ENCODE measurements at regions not wholly inside any gene's neighbourhood (a gene's known extent, or its start where the extent isn't known, plus 50 kb on each side); places are given as distances from the start of the nearest gene placed in this dataset.

DNA sequence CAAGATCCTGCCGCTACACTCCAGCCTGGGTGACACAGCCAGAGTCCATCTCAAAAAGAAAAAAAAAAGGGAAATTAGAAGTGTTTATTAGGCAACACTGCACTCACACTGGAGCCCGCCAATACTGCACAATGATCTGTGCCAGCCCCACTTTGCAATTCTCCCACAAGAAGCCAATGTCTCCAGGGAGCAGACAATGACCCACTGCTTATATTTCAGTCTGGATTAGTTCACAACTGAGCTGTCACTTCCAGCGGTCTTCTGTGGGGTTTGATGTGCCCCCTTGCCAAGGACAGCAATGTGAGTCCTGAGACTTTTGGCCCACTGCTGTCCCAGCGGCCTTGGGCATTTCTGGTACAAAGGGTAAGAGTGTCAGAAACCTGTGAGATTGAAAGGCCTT lies 85.6 kb upstream of the PPM1B start:
- intact Hi-C loops (cut with micrococcal nuclease; ENCODE audit: unreplicated experiment), result loop anchor here (10.0 kb wide), 2 partner anchors 82 to 262 kb away; partner anchors contain the start of gene PPM1B
- in situ Hi-C loops (cut with HindIII; ENCODE audit: low pct_unique_long_range_greater_than_20kb, low sequenced_read_pairs), result no loop called here
- BruUV-seq (replicated peaks), result no TSS peak
- ChIA-PET CTCF (interaction anchor here (0.7 kb wide), 2 partner anchors 13 to 101 kb away, joined by 3 to 5 read pairs; no protein-coding TSS in a partner anchor), POLR2A (no interaction called here)
- no peaks in the 10 kb centered on the region for H3K36me3 ChIP-seq (ENCODE audit: control insufficient read depth, insufficient read depth, low read length)
- no peak for DNase-seq (ENCODE audit: low read depth, low spot score)
- H3K27ac ChIP-seq (ENCODE audit: low read length), result no peak overlapping the region
- ATAC-seq, result no peak
- H3K9me3 ChIP-seq (ENCODE audit: control insufficient read depth, insufficient read depth, low read depth, low read length), result no peaks in the 10 kb centered on the region
- no peak overlapping the region for H3K4me3 ChIP-seq (ENCODE audit: low read depth in 2 of 2, low read length in 2 of 2)
- no peak for TF ChIP-seq SIN3A (IDR thresholded peaks at IDR 0.05; ENCODE audit: borderline replicate concordance, insufficient read depth, low read depth, low read length)
- TF ChIP-seq, protein P1, sequence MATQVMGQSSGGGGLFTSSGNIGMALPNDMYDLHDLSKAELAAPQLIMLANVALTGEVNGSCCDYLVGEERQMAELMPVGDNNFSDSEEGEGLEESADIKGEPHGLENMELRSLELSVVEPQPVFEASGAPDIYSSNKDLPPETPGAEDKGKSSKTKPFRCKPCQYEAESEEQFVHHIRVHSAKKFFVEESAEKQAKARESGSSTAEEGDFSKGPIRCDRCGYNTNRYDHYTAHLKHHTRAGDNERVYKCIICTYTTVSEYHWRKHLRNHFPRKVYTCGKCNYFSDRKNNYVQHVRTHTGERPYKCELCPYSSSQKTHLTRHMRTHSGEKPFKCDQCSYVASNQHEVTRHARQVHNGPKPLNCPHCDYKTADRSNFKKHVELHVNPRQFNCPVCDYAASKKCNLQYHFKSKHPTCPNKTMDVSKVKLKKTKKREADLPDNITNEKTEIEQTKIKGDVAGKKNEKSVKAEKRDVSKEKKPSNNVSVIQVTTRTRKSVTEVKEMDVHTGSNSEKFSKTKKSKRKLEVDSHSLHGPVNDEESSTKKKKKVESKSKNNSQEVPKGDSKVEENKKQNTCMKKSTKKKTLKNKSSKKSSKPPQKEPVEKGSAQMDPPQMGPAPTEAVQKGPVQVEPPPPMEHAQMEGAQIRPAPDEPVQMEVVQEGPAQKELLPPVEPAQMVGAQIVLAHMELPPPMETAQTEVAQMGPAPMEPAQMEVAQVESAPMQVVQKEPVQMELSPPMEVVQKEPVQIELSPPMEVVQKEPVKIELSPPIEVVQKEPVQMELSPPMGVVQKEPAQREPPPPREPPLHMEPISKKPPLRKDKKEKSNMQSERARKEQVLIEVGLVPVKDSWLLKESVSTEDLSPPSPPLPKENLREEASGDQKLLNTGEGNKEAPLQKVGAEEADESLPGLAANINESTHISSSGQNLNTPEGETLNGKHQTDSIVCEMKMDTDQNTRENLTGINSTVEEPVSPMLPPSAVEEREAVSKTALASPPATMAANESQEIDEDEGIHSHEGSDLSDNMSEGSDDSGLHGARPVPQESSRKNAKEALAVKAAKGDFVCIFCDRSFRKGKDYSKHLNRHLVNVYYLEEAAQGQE (IDR thresholded peaks at IDR 0.05; ENCODE audit: insufficient read depth in 1 of 2, low read depth in 2 of 2, low read length in 1 of 2), result no peak
- TF ChIP-seq, protein P2, sequence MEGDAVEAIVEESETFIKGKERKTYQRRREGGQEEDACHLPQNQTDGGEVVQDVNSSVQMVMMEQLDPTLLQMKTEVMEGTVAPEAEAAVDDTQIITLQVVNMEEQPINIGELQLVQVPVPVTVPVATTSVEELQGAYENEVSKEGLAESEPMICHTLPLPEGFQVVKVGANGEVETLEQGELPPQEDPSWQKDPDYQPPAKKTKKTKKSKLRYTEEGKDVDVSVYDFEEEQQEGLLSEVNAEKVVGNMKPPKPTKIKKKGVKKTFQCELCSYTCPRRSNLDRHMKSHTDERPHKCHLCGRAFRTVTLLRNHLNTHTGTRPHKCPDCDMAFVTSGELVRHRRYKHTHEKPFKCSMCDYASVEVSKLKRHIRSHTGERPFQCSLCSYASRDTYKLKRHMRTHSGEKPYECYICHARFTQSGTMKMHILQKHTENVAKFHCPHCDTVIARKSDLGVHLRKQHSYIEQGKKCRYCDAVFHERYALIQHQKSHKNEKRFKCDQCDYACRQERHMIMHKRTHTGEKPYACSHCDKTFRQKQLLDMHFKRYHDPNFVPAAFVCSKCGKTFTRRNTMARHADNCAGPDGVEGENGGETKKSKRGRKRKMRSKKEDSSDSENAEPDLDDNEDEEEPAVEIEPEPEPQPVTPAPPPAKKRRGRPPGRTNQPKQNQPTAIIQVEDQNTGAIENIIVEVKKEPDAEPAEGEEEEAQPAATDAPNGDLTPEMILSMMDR (IDR thresholded peaks at IDR 0.05), result no peak
- no peak for TF ChIP-seq POLR2AphosphoS5 (IDR thresholded peaks at IDR 0.05; ENCODE audit: low read depth, low read length)
- TF ChIP-seq TCF7L2 (IDR thresholded peaks at IDR 0.05; ENCODE audit: low read depth, low read length), result no peak
- H3K27me3 ChIP-seq (ENCODE audit: control insufficient read depth, insufficient read depth, low read length), result no peaks in the 10 kb centered on the region
- peaks cover 8% of the 10 kb centered on the region for H3K4me1 ChIP-seq (ENCODE audit: control insufficient read depth, insufficient read depth, low read length)

DNA sequence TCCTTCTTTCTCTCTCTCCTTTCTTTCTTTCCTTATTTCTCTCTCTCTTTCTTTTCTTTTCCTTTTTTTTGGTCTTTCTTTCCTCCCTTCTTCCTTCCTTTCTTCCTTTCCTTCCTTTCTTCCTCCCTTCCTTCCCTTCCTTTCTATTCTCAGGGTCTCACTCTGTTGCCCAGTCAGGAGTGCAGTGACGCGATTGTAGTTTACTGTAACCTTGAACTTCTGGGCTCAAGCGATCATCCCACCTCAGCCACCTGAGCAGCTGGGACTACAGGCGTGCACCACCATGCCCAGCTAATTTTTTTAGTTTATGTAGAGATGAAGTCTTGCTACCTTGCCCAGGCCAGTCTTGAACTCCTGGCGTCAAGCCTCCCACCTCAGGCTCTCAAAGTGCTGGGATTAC lies 83.8 kb upstream of the PPM1B start:
- CTCF ChIA-PET, result no interaction called here
- POLR2A ChIA-PET, result no interaction called here
- intact Hi-C loops (cut with micrococcal nuclease; ENCODE audit: unreplicated experiment), result loop anchor here (5.0 to 10.0 kb wide), 3 partner anchors 80 to 260 kb away; partner anchors contain the start of gene PPM1B
- H3K4me1 ChIP-seq (ENCODE audit: control insufficient read depth, insufficient read depth, low read length), result peaks cover 8% of the 10 kb centered on the region
- no peaks in the 10 kb centered on the region for H3K36me3 ChIP-seq (ENCODE audit: control insufficient read depth, insufficient read depth, low read length)
- H3K4me3 ChIP-seq (ENCODE audit: low read depth in 2 of 2, low read length in 2 of 2), result no peak overlapping the region
- no peaks in the 10 kb centered on the region for H3K27me3 ChIP-seq (ENCODE audit: control insufficient read depth, insufficient read depth, low read length)
- in situ Hi-C loops (cut with HindIII; ENCODE audit: low pct_unique_long_range_greater_than_20kb, low sequenced_read_pairs), result no loop called here
- DNase-seq (ENCODE audit: low read depth, low spot score) (no peak), ATAC-seq (no peak)
- TF ChIP-seq TCF7L2 (IDR thresholded peaks at IDR 0.05; ENCODE audit: low read depth, low read length) (no peak), SIN3A (IDR thresholded peaks at IDR 0.05; ENCODE audit: borderline replicate concordance, insufficient read depth, low read depth, low read length) (no peak), POLR2AphosphoS5 (IDR thresholded peaks at IDR 0.05; ENCODE audit: low read depth, low read length) (no peak)
- TF ChIP-seq, protein P2 (IDR thresholded peaks at IDR 0.05), result no peak
- TF ChIP-seq, protein P1 (IDR thresholded peaks at IDR 0.05; ENCODE audit: insufficient read depth in 1 of 2, low read depth in 2 of 2, low read length in 1 of 2), result no peak
- no TSS peak for BruUV-seq (replicated peaks)
- H3K9me3 ChIP-seq (ENCODE audit: control insufficient read depth, insufficient read depth, low read depth, low read length), result no peaks in the 10 kb centered on the region
- no peak overlapping the region for H3K27ac ChIP-seq (ENCODE audit: low read length)
